Breast epithelium (tissue), 4 donors: ENCODE measurements at regions not wholly inside any gene's neighbourhood (a gene's known extent, or its start where the extent isn't known, plus 50 kb on each side); places are given as distances from the start of the nearest gene placed in this dataset.

Experiments used
- DNase-seq, 2 donors: peaks; one replicate each; pipeline ENCODE4 v3.0.0-alpha.2; 2019; ENCODE audit warnings: low spot score in 2 of 2
- H3K27ac ChIP-seq, 2 donors: fragments of 200-600 bp; sonication (generic) in 1 of 2; one replicate each; pipeline ENCODE4 v1.5.1; 2016 to 2019; ENCODE audit warnings: mild to moderate bottlenecking in 1 of 2
- H3K27me3 ChIP-seq, 2 donors: fragments of 200-600 bp; sonication (generic) in 1 of 2; one replicate each; pipeline versions ENCODE4 v1.5.1 to v1.6.0; 2017 to 2019; ENCODE audit warnings: control low read depth in 1 of 2, mild to moderate bottlenecking in 1 of 2
- H3K36me3 ChIP-seq: fragments of 200-600 bp; one replicate; pipeline ENCODE4 v1.5.1; 2019
- H3K4me1 ChIP-seq, 2 donors: fragments of 200-600 bp; sonication (generic); one replicate each; pipeline ENCODE4 v1.5.1; 2016 to 2019; ENCODE audit warnings: control low read depth in 1 of 2
- H3K4me3 ChIP-seq, 3 donors: fragments of 200-600 bp; sonication (generic); 1 replicate in 2 of 3; 2 replicates in 1 of 3; pipeline ENCODE4 v1.5.1; 2016 to 2019; ENCODE audit warnings: mild to moderate bottlenecking in 3 of 3, moderate library complexity in 2 of 3
- H3K9me3 ChIP-seq, 2 donors: fragments of 200-600 bp; sonication (generic) in 1 of 2; one replicate each; pipeline ENCODE4 v1.5.1; 2016 to 2019; ENCODE audit warnings: control low read depth in 1 of 2
- CTCF ChIP-seq, 3 donors: fragments of 450-650 bp; IDR thresholded peaks; one replicate each; pipeline ENCODE4 v1.5.1; 2016 to 2017; ENCODE audit warnings: antibody characterized with exemption in 3 of 3, mild to moderate bottlenecking in 3 of 3, moderate library complexity in 3 of 3
- POLR2A ChIP-seq: fragments of 450-650 bp; IDR thresholded peaks from one replicate; pipeline ENCODE4 v1.6.1; 2016; ENCODE audit warnings: antibody characterized with exemption, mild to moderate bottlenecking, moderate library complexity
- POLR2AphosphoS5 ChIP-seq, 3 donors: sonication (generic); formaldehyde crosslinking; IDR thresholded peaks; one replicate each; pipeline ENCODE4 v1.6.1; 2017; ENCODE audit warnings: antibody characterized with exemption in 3 of 3
- intact Hi-C: fragments of 100-400 bp; cut with DNase I; formaldehyde crosslinking; loops from one replicate; pipeline ENCODE4 v1.15.1; 2023; ENCODE audit warnings: low total_unique reads

DNA sequence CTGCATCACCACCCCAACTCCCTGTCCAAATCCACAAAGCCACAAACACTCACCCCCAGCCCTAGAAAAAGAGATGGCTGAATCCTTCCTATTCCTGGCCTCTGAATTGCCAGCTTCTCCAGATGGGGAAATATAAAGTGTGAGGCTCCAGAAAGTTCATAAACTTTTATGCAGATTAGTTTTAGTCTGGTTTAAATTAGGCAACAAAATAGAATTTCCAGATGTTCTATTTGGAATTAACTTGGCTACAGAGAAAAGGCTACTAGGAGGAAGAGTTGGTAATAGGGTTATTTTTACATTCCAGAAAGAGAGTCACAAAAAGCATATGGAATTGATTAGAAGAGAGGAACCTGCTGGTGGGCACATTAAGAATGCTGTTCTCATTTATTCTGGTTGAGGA is 56.0 kb downstream of the EN1 start:
- TF ChIP-seq POLR2A = no peak
- TF ChIP-seq POLR2AphosphoS5 (IDR thresholded peaks at IDR 0.05) = no peak
- no peak for TF ChIP-seq CTCF (IDR thresholded peaks at IDR 0.05)
- DNase-seq = no peak
- intact Hi-C loops = no loop called here
- Histone ChIP-seq H3K4me1 (no peaks in the 10 kb centered on the region), H3K9me3 (no peaks in the 10 kb centered on the region), H3K36me3 (no peaks in the 10 kb centered on the region), H3K4me3 (no peak overlapping the region), H3K27me3 (peaks cover 0 to 19% of the 10 kb centered on the region in 2 donors), H3K27ac (no peak overlapping the region)

GRCh38 chr2:118786746-118787145 is 60.7 kb downstream of the EN1 start:
- Histone ChIP-seq H3K27ac (no peak overlapping the region), H3K27me3 (peaks cover 0 to 14% of the 10 kb centered on the region in 2 donors), H3K4me3 (no peak overlapping the region), H3K9me3 (no peaks in the 10 kb centered on the region), H3K36me3 (no peaks in the 10 kb centered on the region), H3K4me1 (no peaks in the 10 kb centered on the region)
- TF ChIP-seq POLR2A = no peak
- TF ChIP-seq CTCF (IDR thresholded peaks at IDR 0.05) = no peak
- TF ChIP-seq POLR2AphosphoS5 (IDR thresholded peaks at IDR 0.05) = no peak
- intact Hi-C loops = no loop called here
- DNase-seq = no peak

GRCh38 chr2:118784860-118785259 is 62.6 kb downstream of the EN1 start:
- Histone ChIP-seq H3K27ac (no peak overlapping the region), H3K36me3 (no peaks in the 10 kb centered on the region), H3K9me3 (no peaks in the 10 kb centered on the region), H3K27me3 (peaks cover 0 to 11% of the 10 kb centered on the region in 2 donors), H3K4me3 (no peak overlapping the region), H3K4me1 (no peaks in the 10 kb centered on the region)
- intact Hi-C loops = no loop called here
- no peak for TF ChIP-seq POLR2AphosphoS5 (IDR thresholded peaks at IDR 0.05)
- no peak for TF ChIP-seq CTCF (IDR thresholded peaks at IDR 0.05)
- TF ChIP-seq POLR2A = no peak
- DNase-seq = no peak

DNA sequence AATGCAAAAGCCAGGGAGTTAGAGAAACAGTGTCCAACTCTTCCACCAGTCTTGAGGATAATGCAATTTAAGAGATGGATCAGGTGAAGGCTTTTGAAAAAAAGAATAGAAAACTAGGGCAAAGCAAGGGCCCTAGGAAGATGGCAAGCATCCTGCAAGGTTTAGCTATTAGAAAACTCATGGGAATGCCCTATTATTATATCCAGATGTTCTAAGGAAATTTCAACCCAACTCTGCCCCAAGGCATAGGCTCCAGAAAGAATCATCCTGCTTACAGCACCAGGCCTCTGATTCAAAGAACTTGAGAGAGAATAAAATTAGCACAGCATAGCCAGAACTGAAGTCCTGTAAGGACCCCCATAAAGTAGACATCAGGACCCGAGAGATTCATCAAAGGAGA is 68.1 kb downstream of the EN1 start:
- H3K4me3 ChIP-seq = no peak overlapping the region
- H3K27ac ChIP-seq = no peak overlapping the region
- no peaks in the 10 kb centered on the region for H3K36me3 ChIP-seq
- TF ChIP-seq POLR2A (no peak), POLR2AphosphoS5 (IDR thresholded peaks at IDR 0.05) (no peak), CTCF (IDR thresholded peaks at IDR 0.05) (no peak)
- H3K4me1 ChIP-seq = no peaks in the 10 kb centered on the region
- peaks cover 0 to 12% of the 10 kb centered on the region in 2 donors for H3K27me3 ChIP-seq
- no peak for DNase-seq
- intact Hi-C loops = no loop called here
- no peaks in the 10 kb centered on the region for H3K9me3 ChIP-seq

GRCh38 chr2:118774458-118775133 is 72.9 kb downstream of the EN1 start:
- no peak for DNase-seq

More at GRCh38 chr2:118774458-118775133, 72.9 kb downstream of the EN1 start:
- H3K36me3 ChIP-seq = no peaks in the 10 kb centered on the region
- intact Hi-C loops = no loop called here
- H3K27ac ChIP-seq = no peak overlapping the region
- no peaks in the 10 kb centered on the region for H3K9me3 ChIP-seq
- H3K4me1 ChIP-seq = no peaks in the 10 kb centered on the region
- TF ChIP-seq POLR2A (no peak), CTCF (IDR thresholded peaks at IDR 0.05) (no peak), POLR2AphosphoS5 (IDR thresholded peaks at IDR 0.05) (no peak)
- H3K27me3 ChIP-seq = peaks cover 0 to 12% of the 10 kb centered on the region in 2 donors
- peak overlapping the region; percentile 34 to 62 (median 49) for H3K4me3 ChIP-seq
